GM19395 (cell line): ENCODE measurements at regions not wholly inside any gene's neighbourhood (a gene's known extent, or its start where the extent isn't known, plus 50 kb on each side); places are given as distances from the start of the nearest gene placed in this dataset.

Experiments used
- ATAC-seq: cut with Tn5 transposase; IDR thresholded peaks from one replicate; pipeline ENCODE4 v1.9.1; 2021; ENCODE audit warnings: mild to moderate bottlenecking, moderate library complexity; ENCODE audit not compliant: unreplicated experiment

- ATAC-seq: no peak
Observed at GRCh38 chr12:14273913-14274311, 91.6 kb upstream of the ATF7IP start.

GRCh38 chr12:14275111-14275510 lies 90.4 kb upstream of the ATF7IP start:
- ATAC-seq: no peak

GRCh38 chr12:14275886-14276285 lies 89.6 kb upstream of the ATF7IP start:
- no peak for ATAC-seq

- ATAC-seq: no peak
Observed at GRCh38 chr12:14278294-14278953, 87.1 kb upstream of the ATF7IP start.

- no peak for ATAC-seq
Observed at GRCh38 chr12:14279845-14280244, 85.6 kb upstream of the ATF7IP start.

- ATAC-seq: no peak
Observed at GRCh38 chr12:14280921-14281320, 84.6 kb upstream of the ATF7IP start.

GRCh38 chr12:14281539-14281938 lies 83.9 kb upstream of the ATF7IP start:
- no peak for ATAC-seq

GRCh38 chr12:14283489-14284144 lies 81.9 kb upstream of the ATF7IP start:
- ATAC-seq: peak; percentile 42

GRCh38 chr12:14284184-14284722 lies 81.2 kb upstream of the ATF7IP start:
- peak; percentile 75 for ATAC-seq

GRCh38 chr12:14289601-14290000 lies 75.9 kb upstream of the ATF7IP start:
- no peak for ATAC-seq

GRCh38 chr12:14290951-14291350 lies 74.5 kb upstream of the ATF7IP start:
- ATAC-seq: no peak

- ATAC-seq: no peak
Observed at GRCh38 chr12:14303661-14304155, 61.8 kb upstream of the ATF7IP start.

GRCh38 chr12:14307004-14307403 lies 58.5 kb upstream of the ATF7IP start:
- ATAC-seq: no peak

- no peak for ATAC-seq
Observed at GRCh38 chr12:14308516-14308915, 57.0 kb upstream of the ATF7IP start.

- ATAC-seq: no peak
Observed at GRCh38 chr12:14310866-14311265, 54.6 kb upstream of the ATF7IP start.

GRCh38 chr12:14313379-14314138 lies 51.9 kb upstream of the ATF7IP start:
- ATAC-seq: no peak

- no peak for ATAC-seq
Observed at GRCh38 chr12:14314801-14315200, 50.7 kb upstream of the ATF7IP start.

GRCh38 chr12:14315501-14315900 lies 50.0 kb upstream of the ATF7IP start:
- no peak for ATAC-seq
